ENCODE measurements at regions not wholly inside any gene's neighbourhood (a gene's known extent, or its start where the extent isn't known, plus 50 kb on each side); places are given as distances from the start of the nearest gene placed in this dataset.

DNA sequence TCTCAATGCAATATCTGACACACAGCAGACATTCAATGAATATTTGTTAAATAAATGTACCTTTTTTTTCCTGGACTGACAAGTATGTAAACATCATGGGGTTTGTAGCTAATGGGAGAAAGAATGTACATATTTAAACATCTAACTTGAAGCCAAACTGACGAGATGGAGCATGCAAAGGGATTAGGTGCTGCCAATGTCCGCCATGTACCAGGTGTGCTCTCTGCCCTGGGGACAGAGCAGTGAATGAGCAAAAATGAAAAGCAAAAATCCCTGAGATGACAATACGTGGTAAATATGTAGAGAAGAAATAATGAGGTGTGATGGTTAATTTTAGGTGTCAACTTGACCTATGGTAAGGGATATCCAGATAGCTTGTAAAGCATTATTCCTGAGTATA lies 247.4 kb upstream of the CELF4 start:
- no peak for TF ChIP-seq BHLHE40 (IDR thresholded peaks at IDR 0.05; ENCODE audit: borderline replicate concordance)
- no peak for TF ChIP-seq SP1 (IDR thresholded peaks at IDR 0.05)
- TF ChIP-seq ELF4 (IDR thresholded peaks at IDR 0.05), result no peak
- TF ChIP-seq FOXA1 (IDR thresholded peaks at IDR 0.05), result no peak
- no peak for TF ChIP-seq FOXM1 (IDR thresholded peaks at IDR 0.05; ENCODE audit: borderline replicate concordance)
- no peak for TF ChIP-seq L3MBTL2 (conservative IDR thresholded peaks at IDR 0.05)

Data from HEK293T (cell line).